Psoas muscle (tissue), 7 donors: ENCODE measurements at regions not wholly inside any gene's neighbourhood (a gene's known extent, or its start where the extent isn't known, plus 50 kb on each side); places are given as distances from the start of the nearest gene placed in this dataset.

Experiments used
- ATAC-seq, 4 donors: fragments of 200-7000 bp; cut with Tn5 transposase; one replicate each; pipeline ENCODE4 v1.9.1; 2020; ENCODE audit warnings: moderate library complexity in 3 of 4, mild to moderate bottlenecking in 2 of 4
- DNase-seq, 2 donors: peaks; one replicate each; pipeline ENCODE4 v3.0.0-alpha.2; 2020
- H3K27ac ChIP-seq: fragments of 200-600 bp; one replicate; pipeline ENCODE4 v1.8.0; 2022
- H3K27me3 ChIP-seq, 3 donors: fragments of 200-600 bp in 1 of 3; one replicate each; pipeline versions ENCODE4 v1.6.1 to v1.8.0; 2013 to 2022; ENCODE audit warnings: low read length in 2 of 3, mild to moderate bottlenecking in 2 of 3, moderate library complexity in 1 of 3; ENCODE audit not compliant: insufficient read depth in 3 of 3
- H3K36me3 ChIP-seq, 2 donors: fragments of 200-600 bp in 1 of 2; one replicate each; pipeline versions ENCODE4 v1.6.1 to v1.8.0; 2013 to 2022; ENCODE audit warnings: low read depth in 1 of 2, mild to moderate bottlenecking in 1 of 2, moderate library complexity in 1 of 2; ENCODE audit not compliant: insufficient read depth in 1 of 2
- H3K4me1 ChIP-seq: fragments of 200-600 bp; one replicate; pipeline ENCODE4 v1.8.0; 2022
- H3K4me3 ChIP-seq: fragments of 200-600 bp; one replicate; pipeline ENCODE4 v1.8.0; 2022; ENCODE audit warnings: mild to moderate bottlenecking
- H3K9me3 ChIP-seq: fragments of 200-600 bp; one replicate; pipeline ENCODE4 v1.8.0; 2022
- CTCF ChIP-seq: fragments of 200-600 bp; IDR thresholded peaks from one replicate; pipeline ENCODE4 v1.8.0; 2022; ENCODE audit warnings: antibody characterized with exemption
- WGBS, 3 donors: extraction: QIAGEN DNeasy Blood & Tissue Kit; methylation state at CpG; one replicate each; pipeline versions ENCODE4 v1.1.6 to v1.1.7; 2013; 5-methylcytosine and 5-hydroxymethylcytosine counted together
- intact Hi-C, 2 donors: fragments of 100-400 bp; cut with DNase I; formaldehyde crosslinking; loops; one replicate each; pipeline versions ENCODE4 v1.11.0 to v1.14.2; 2022
- donor health status: healthy with polysubstance abuse.
- donor health status: DM: no; HTN: no; CAD: no; lungs with moderate emphysema.
- donor health status: Bipolar disorder and iron deficiency.
- donor health status: healthy.
- donor health status: DM: yes; HTN: yes; CAD: no.
- donor health status: DM: no; HTN: no; CAD: no.
- donor health status: DM: yes; HTN: yes; CAD: no.

- Histone ChIP-seq H3K4me1 (no peaks in the 10 kb centered on the region), H3K27ac (no peak overlapping the region), H3K9me3 (no peaks in the 10 kb centered on the region), H3K36me3 (no peaks in the 10 kb centered on the region), H3K4me3 (no peak overlapping the region), H3K27me3 (peaks cover 0 to 36% (median 9%) of the 10 kb centered on the region in 3 donors)
- no peak for TF ChIP-seq CTCF
- no peak for DNase-seq
- intact Hi-C loops, result no loop called here
- 77 to 88% (median 81%) methylated on average over 6 of the region's 6 CpGs for WGBS, 3 donors
- ATAC-seq, result no peak
Observed at GRCh38 chr1:17929224-17929623, 174.1 kb downstream of the ACTL8 start.

GRCh38 chr1:17930635-17931034 is 175.5 kb downstream of the ACTL8 start:
- TF ChIP-seq CTCF, result no peak
- no peak overlapping the region for H3K27ac ChIP-seq
- H3K36me3 ChIP-seq, result no peaks in the 10 kb centered on the region
- WGBS, 3 donors, result 33 to 53% (median 40%) methylated on average over 4 of the region's 4 CpGs
- H3K4me3 ChIP-seq, result no peak overlapping the region
- H3K27me3 ChIP-seq, result peaks cover 0 to 35% (median 7%) of the 10 kb centered on the region in 3 donors
- intact Hi-C loops, result no loop called here
- H3K9me3 ChIP-seq, result no peaks in the 10 kb centered on the region
- ATAC-seq, result no peak
- DNase-seq, result no peak
- H3K4me1 ChIP-seq, result no peaks in the 10 kb centered on the region

- no peak for DNase-seq
- no peaks in the 10 kb centered on the region for H3K4me1 ChIP-seq
- intact Hi-C loops, result no loop called here
- no peaks in the 10 kb centered on the region for H3K36me3 ChIP-seq
- no peak for ATAC-seq
- no peaks in the 10 kb centered on the region for H3K9me3 ChIP-seq
- TF ChIP-seq CTCF, result no peak
- peaks cover 0 to 22% (median 5%) of the 10 kb centered on the region in 3 donors for H3K27me3 ChIP-seq
- 75 to 90% (median 89%) methylated on average over 4 of the region's 4 CpGs for WGBS, 3 donors
- H3K27ac ChIP-seq, result no peak overlapping the region
- H3K4me3 ChIP-seq, result no peak overlapping the region
Observed at GRCh38 chr1:17932164-17932563, 175.4 kb upstream of the IGSF21 start.

GRCh38 chr1:17933501-17933900 is 174.1 kb upstream of the IGSF21 start:
- Histone ChIP-seq H3K4me1 (no peaks in the 10 kb centered on the region), H3K27ac (no peak overlapping the region), H3K4me3 (no peak overlapping the region), H3K27me3 (peaks cover 0 to 31% (median 5%) of the 10 kb centered on the region in 3 donors), H3K36me3 (no peaks in the 10 kb centered on the region), H3K9me3 (no peaks in the 10 kb centered on the region)
- no peak for ATAC-seq
- 29 to 38% (median 36%) methylated on average over 7 of the region's 7 CpGs for WGBS, 3 donors
- no peak for TF ChIP-seq CTCF
- intact Hi-C loops, result no loop called here
- DNase-seq, result no peak

GRCh38 chr1:17933971-17934370 is 173.6 kb upstream of the IGSF21 start:
- no peak for DNase-seq
- WGBS, 3 donors, result 22 to 35% (median 27%) methylated on average over 5 of the region's 5 CpGs
- no peak overlapping the region for H3K4me3 ChIP-seq
- no peaks in the 10 kb centered on the region for H3K4me1 ChIP-seq
- no peak for TF ChIP-seq CTCF
- H3K9me3 ChIP-seq, result no peaks in the 10 kb centered on the region
- no peak overlapping the region for H3K27ac ChIP-seq
- peaks cover 0 to 29% (median 5%) of the 10 kb centered on the region in 3 donors for H3K27me3 ChIP-seq
- intact Hi-C loops, result no loop called here
- ATAC-seq, result no peak
- H3K36me3 ChIP-seq, result no peaks in the 10 kb centered on the region
